ENCODE measurements at regions not wholly inside any gene's neighbourhood (a gene's known extent, or its start where the extent isn't known, plus 50 kb on each side); places are given as distances from the start of the nearest gene placed in this dataset.

- Histone ChIP-seq H3K36me3 (ENCODE audit: control insufficient read depth, insufficient read depth, low read length) (no peaks in the 10 kb centered on the region), H3K27me3 (ENCODE audit: control insufficient read depth, insufficient read depth, low read length) (no peaks in the 10 kb centered on the region; the same call in 1 of the 2 replicates), H3K27ac (ENCODE audit: low read length) (no peak overlapping the region), H3K9me3 (ENCODE audit: control insufficient read depth, insufficient read depth, low read depth, low read length) (no peaks in the 10 kb centered on the region), H3K4me1 (ENCODE audit: control insufficient read depth, insufficient read depth, low read length) (no peaks in the 10 kb centered on the region), H3K4me3 (ENCODE audit: low read depth in 2 of 2, low read length in 2 of 2) (no peak overlapping the region)
- ATAC-seq (no peak), DNase-seq (ENCODE audit: low read depth, low spot score) (no peak)
- CTCF ChIA-PET: no interaction called here
- intact Hi-C loops (cut with micrococcal nuclease; ENCODE audit: unreplicated experiment): no loop called here
- TF ChIP-seq TCF7L2 (IDR thresholded peaks at IDR 0.05; ENCODE audit: low read depth, low read length): no peak
- TF ChIP-seq CTCF (IDR thresholded peaks at IDR 0.05): no peak
- TF ChIP-seq POLR2AphosphoS5 (IDR thresholded peaks at IDR 0.05; ENCODE audit: low read depth, low read length): no peak
- TF ChIP-seq REST (IDR thresholded peaks at IDR 0.05; ENCODE audit: insufficient read depth in 1 of 2, low read depth in 2 of 2, low read length in 1 of 2): no peak
- TF ChIP-seq SIN3A (IDR thresholded peaks at IDR 0.05; ENCODE audit: borderline replicate concordance, insufficient read depth, low read depth, low read length): no peak
- no TSS peak for BruUV-seq (replicated peaks)
- POLR2A ChIA-PET: no interaction called here
- in situ Hi-C loops (cut with HindIII; ENCODE audit: low pct_unique_long_range_greater_than_20kb, low sequenced_read_pairs): no loop called here
Observed at GRCh38 chr11:133718831-133719230, 126.5 kb downstream of the SPATA19 start.

GRCh38 chr11:133718238-133718637 is 127.1 kb downstream of the SPATA19 start:
- Histone ChIP-seq H3K4me1 (ENCODE audit: control insufficient read depth, insufficient read depth, low read length) (no peaks in the 10 kb centered on the region), H3K36me3 (ENCODE audit: control insufficient read depth, insufficient read depth, low read length) (no peaks in the 10 kb centered on the region), H3K27me3 (ENCODE audit: control insufficient read depth, insufficient read depth, low read length) (no peaks in the 10 kb centered on the region; the same call in 1 of the 2 replicates), H3K27ac (ENCODE audit: low read length) (no peak overlapping the region), H3K9me3 (ENCODE audit: control insufficient read depth, insufficient read depth, low read depth, low read length) (no peaks in the 10 kb centered on the region), H3K4me3 (ENCODE audit: low read depth in 2 of 2, low read length in 2 of 2) (no peak overlapping the region)
- ATAC-seq (no peak), DNase-seq (ENCODE audit: low read depth, low spot score) (no peak)
- in situ Hi-C loops (cut with HindIII; ENCODE audit: low pct_unique_long_range_greater_than_20kb, low sequenced_read_pairs) (no loop called here), intact Hi-C loops (cut with micrococcal nuclease; ENCODE audit: unreplicated experiment) (no loop called here)
- BruUV-seq (replicated peaks): no TSS peak
- POLR2A ChIA-PET: no interaction called here
- no peak for TF ChIP-seq REST (IDR thresholded peaks at IDR 0.05; ENCODE audit: insufficient read depth in 1 of 2, low read depth in 2 of 2, low read length in 1 of 2)
- TF ChIP-seq SIN3A (IDR thresholded peaks at IDR 0.05; ENCODE audit: borderline replicate concordance, insufficient read depth, low read depth, low read length): no peak
- TF ChIP-seq TCF7L2 (IDR thresholded peaks at IDR 0.05; ENCODE audit: low read depth, low read length): no peak
- no peak for TF ChIP-seq POLR2AphosphoS5 (IDR thresholded peaks at IDR 0.05; ENCODE audit: low read depth, low read length)
- TF ChIP-seq CTCF (IDR thresholded peaks at IDR 0.05): no peak
- CTCF ChIA-PET: no interaction called here

Data from Panc1 (cell line).